ENCODE measurements at regions not wholly inside any gene's neighbourhood (a gene's known extent, or its start where the extent isn't known, plus 50 kb on each side); places are given as distances from the start of the nearest gene placed in this dataset.
"Not testable (repeated sequence)": the region's sequence is repeated elsewhere in the genome, so short reads cannot be mapped to it uniquely, and the experiment has no call there.

GRCh38 chr2:133888107-133888506 lies 319.8 kb upstream of the NCKAP5 start:
- DNase-seq (ENCODE audit: low spot score) (no peak), ATAC-seq (ENCODE audit: low FRiP score) (no peak)
- TF ChIP-seq CTCF (IDR thresholded peaks at IDR 0.05) = no peak

- DNase-seq (ENCODE audit: low spot score) = no peak
- no peak for TF ChIP-seq CTCF (IDR thresholded peaks at IDR 0.05)
- no peak for ATAC-seq (ENCODE audit: low FRiP score)
These were observed 320.5 kb upstream of the NCKAP5 start for GRCh38 chr2:133888621-133889219.

GRCh38 chr2:133892352-133892913 lies 324.2 kb upstream of the NCKAP5 start:
- DNase-seq (ENCODE audit: low spot score) (no peak), ATAC-seq (ENCODE audit: low FRiP score) (no peak)
- TF ChIP-seq CTCF (IDR thresholded peaks at IDR 0.05) = no peak

- TF ChIP-seq CTCF (IDR thresholded peaks at IDR 0.05) = no peak
- ATAC-seq (ENCODE audit: low FRiP score) = no peak
- DNase-seq (ENCODE audit: low spot score) = no peak
These were observed 326.2 kb upstream of the NCKAP5 start for GRCh38 chr2:133894429-133894828.

GRCh38 chr2:133897838-133898237 lies 329.6 kb upstream of the NCKAP5 start:
- not testable (repeated sequence) for ATAC-seq (ENCODE audit: low FRiP score); DNase-seq (ENCODE audit: low spot score)

- no peak for TF ChIP-seq CTCF (IDR thresholded peaks at IDR 0.05)
- ATAC-seq (ENCODE audit: low FRiP score) (no peak), DNase-seq (ENCODE audit: low spot score) (no peak)
These were observed 332.6 kb upstream of the NCKAP5 start for GRCh38 chr2:133900909-133901308.

- ATAC-seq (ENCODE audit: low FRiP score) (no peak), DNase-seq (ENCODE audit: low spot score) (no peak)
- TF ChIP-seq CTCF (IDR thresholded peaks at IDR 0.05) = no peak
These were observed 338.1 kb upstream of the NCKAP5 start for GRCh38 chr2:133906396-133906795.

All from omental fat pad (tissue), 3 donors.